ENCODE measurements at regions not wholly inside any gene's neighbourhood (a gene's known extent, or its start where the extent isn't known, plus 50 kb on each side); places are given as distances from the start of the nearest gene placed in this dataset.

- no peak for TF ChIP-seq CTCF (IDR thresholded peaks at IDR 0.05; ENCODE audit: insufficient read depth, low read length)
- no peak for DNase-seq (ENCODE audit: low read depth)
- H3K4me3 ChIP-seq (ENCODE audit: low read depth, low read length), result no peak overlapping the region
Measured at GRCh38 chr4:4765811-4766210, 93.7 kb upstream of the MSX1 start.

GRCh38 chr4:4764558-4764905 lies 94.9 kb upstream of the MSX1 start:
- no peak overlapping the region for H3K4me3 ChIP-seq (ENCODE audit: low read depth, low read length)
- no peak for TF ChIP-seq CTCF (IDR thresholded peaks at IDR 0.05; ENCODE audit: insufficient read depth, low read length)
- no peak for DNase-seq (ENCODE audit: low read depth)

- no peak for TF ChIP-seq CTCF (IDR thresholded peaks at IDR 0.05; ENCODE audit: insufficient read depth, low read length)
- no peak overlapping the region for H3K4me3 ChIP-seq (ENCODE audit: low read depth, low read length)
- DNase-seq (ENCODE audit: low read depth), result no peak
Measured at GRCh38 chr4:4763822-4764557, 95.5 kb upstream of the MSX1 start.

- TF ChIP-seq CTCF (IDR thresholded peaks at IDR 0.05; ENCODE audit: insufficient read depth, low read length), result no peak
- peak; percentile 76 for DNase-seq (ENCODE audit: low read depth)
- H3K4me3 ChIP-seq (ENCODE audit: low read depth, low read length), result no peak overlapping the region
Measured at GRCh38 chr4:4762909-4763821, 96.3 kb upstream of the MSX1 start.

- no peak for TF ChIP-seq CTCF (IDR thresholded peaks at IDR 0.05; ENCODE audit: insufficient read depth, low read length)
- no peak overlapping the region for H3K4me3 ChIP-seq (ENCODE audit: low read depth, low read length)
- DNase-seq (ENCODE audit: low read depth), result no peak
Measured at GRCh38 chr4:4762300-4762699, 97.2 kb upstream of the MSX1 start.

GRCh38 chr4:4761128-4761982 lies 98.1 kb upstream of the MSX1 start:
- no peak for DNase-seq (ENCODE audit: low read depth)
- TF ChIP-seq CTCF (IDR thresholded peaks at IDR 0.05; ENCODE audit: insufficient read depth, low read length), result peak; percentile 20
- H3K4me3 ChIP-seq (ENCODE audit: low read depth, low read length), result no peak overlapping the region
